Keratinocyte (primary cell): ENCODE measurements at regions not wholly inside any gene's neighbourhood (a gene's known extent, or its start where the extent isn't known, plus 50 kb on each side); places are given as distances from the start of the nearest gene placed in this dataset.

Source experiments
- DNase-seq: peaks from one replicate; pipeline ENCODE4 v3.0.0-alpha.2; 2011; ENCODE audit warnings: low read depth, missing footprints, low spot score
- FAIRE-seq: peaks from 2 replicates; lab custom pipeline; 2011; peaks lifted over from hg19 to GRCh38; lab: Jason Lieb, UNC
- H2AFZ ChIP-seq: 2 replicates; pipeline ENCODE4 v1.6.0; 2012; ENCODE audit warnings: low read length, control low read depth, inconsistent platforms; ENCODE audit not compliant: control insufficient read depth
- H3K27ac ChIP-seq: 2 replicates; pipeline ENCODE4 v1.5.1; 2011; ENCODE audit warnings: low read length; ENCODE audit not compliant: control insufficient read depth, insufficient read depth
- H3K27me3 ChIP-seq: 3 replicates; pipeline ENCODE4 v1.6.0; 2011; ENCODE audit warnings: low read length; ENCODE audit not compliant: control insufficient read depth, insufficient read depth; ENCODE audit errors: extremely low read depth
- H3K36me3 ChIP-seq, 2 experiments: 2 replicates in 1 of 2; 3 replicates in 1 of 2; pipeline ENCODE4 v1.5.1; 2011; ENCODE audit warnings: low read length in 2 of 2, mild to moderate bottlenecking in 1 of 2; ENCODE audit not compliant: control insufficient read depth in 2 of 2, insufficient read depth in 2 of 2; ENCODE audit errors: extremely low read depth in 1 of 2
- H3K4me1 ChIP-seq: 3 replicates; pipeline ENCODE4 v1.5.1; 2011; ENCODE audit warnings: low read length; ENCODE audit not compliant: control insufficient read depth, insufficient read depth; ENCODE audit errors: extremely low read depth
- H3K4me2 ChIP-seq: 3 replicates; pipeline ENCODE4 v1.6.0; 2011; ENCODE audit warnings: low read depth, low read length; ENCODE audit not compliant: control insufficient read depth, insufficient read depth; ENCODE audit errors: extremely low read depth
- H3K4me3 ChIP-seq, 3 experiments: fragments of 200-600 bp in 1 of 3; sonication (generic) in 1 of 3; 2 replicates in 2 of 3; 3 replicates in 1 of 3; pipeline ENCODE4 v1.5.1; 2011 to 2016; ENCODE audit warnings: low read length in 3 of 3, mild to moderate bottlenecking in 3 of 3, control low read depth in 2 of 3, inconsistent platforms in 1 of 3, low read depth in 1 of 3, mixed read lengths in 1 of 3, mixed run types in 1 of 3, moderate library complexity in 1 of 3; ENCODE audit not compliant: control insufficient read depth in 2 of 3, insufficient read depth in 2 of 3; ENCODE audit errors: extremely low read depth in 1 of 3
- H3K79me2 ChIP-seq: 2 replicates; pipeline ENCODE4 v1.6.0; 2012; ENCODE audit warnings: low read length; ENCODE audit not compliant: control insufficient read depth, insufficient read depth
- H3K9ac ChIP-seq: 3 replicates; pipeline ENCODE4 v1.6.0; 2011; ENCODE audit warnings: low read length; ENCODE audit not compliant: control insufficient read depth, insufficient read depth; ENCODE audit errors: extremely low read depth
- H3K9me1 ChIP-seq: 3 replicates; pipeline ENCODE4 v1.6.0; 2011; ENCODE audit warnings: low read length; ENCODE audit not compliant: control insufficient read depth, insufficient read depth; ENCODE audit errors: extremely low read depth
- H3K9me3 ChIP-seq: 2 replicates; pipeline ENCODE4 v1.5.1; 2012; ENCODE audit warnings: low read depth, low read length; ENCODE audit not compliant: control insufficient read depth
- H4K20me1 ChIP-seq: 3 replicates; pipeline ENCODE4 v1.6.0; 2011; ENCODE audit warnings: low read length; ENCODE audit not compliant: control insufficient read depth, insufficient read depth; ENCODE audit errors: extremely low read depth
- CTCF ChIP-seq, 3 experiments: IDR thresholded peaks in 1 of 3; conservative IDR thresholded peaks in 1 of 3; optimal IDR thresholded peaks in 1 of 3; 2 replicates in 2 of 3; 3 replicates in 1 of 3; pipeline versions ENCODE3 to v1.5.1; 2011; ENCODE audit warnings: low read length in 3 of 3, mild to moderate bottlenecking in 3 of 3, moderate library complexity in 2 of 3, control low read depth in 1 of 3, inconsistent platforms in 1 of 3; ENCODE audit not compliant: insufficient read depth in 2 of 3; ENCODE audit errors: extremely low read depth in 1 of 3
- EZH2 ChIP-seq: IDR thresholded peaks from one replicate; pipeline ENCODE4 v1.6.1; 2012; ENCODE audit warnings: inconsistent platforms, mild to moderate bottlenecking, low read length, moderate library complexity
- dilution Hi-C: fragments of 300-500 bp; cut with MboI; formaldehyde crosslinking; loops from one replicate; pipeline ENCODE4 v1.7.0; 2020; ENCODE audit warnings: low sequenced_read_pairs; ENCODE audit not compliant: extremely low pct_ligation_motif_present

GRCh38 chr4:137621056-137621455 is 88.8 kb upstream of the PCDH18 start:
- H3K9me1 ChIP-seq = no peaks in the 10 kb centered on the region
- no peak for TF ChIP-seq EZH2
- no peak for TF ChIP-seq CTCF (optimal IDR thresholded peaks at IDR 0.05 in 1 of 3, IDR thresholded peaks at IDR 0.05 in 1 of 3, conservative IDR thresholded peaks at IDR 0.05 in 1 of 3; ENCODE audit: extremely low read depth in 1 of 3, insufficient read depth in 2 of 3, low read length in 3 of 3)
- no peak overlapping the region for H3K4me3 ChIP-seq
- no peak overlapping the region for H3K9ac ChIP-seq
- H4K20me1 ChIP-seq = no peaks in the 10 kb centered on the region
- no peaks in the 10 kb centered on the region for H3K27me3 ChIP-seq
- no peak overlapping the region for H2AFZ ChIP-seq
- FAIRE-seq (no peak), DNase-seq (no peak)
- dilution Hi-C loops = no loop called here
- H3K36me3 ChIP-seq = no peaks in the 10 kb centered on the region
- H3K4me1 ChIP-seq = no peaks in the 10 kb centered on the region
- H3K79me2 ChIP-seq = no peaks in the 10 kb centered on the region
- H3K27ac ChIP-seq = no peak overlapping the region
- H3K4me2 ChIP-seq = no peak overlapping the region
- H3K9me3 ChIP-seq = no peaks in the 10 kb centered on the region

- Histone ChIP-seq H3K27me3 (no peaks in the 10 kb centered on the region), H3K9ac (no peak overlapping the region), H3K4me2 (no peak overlapping the region), H3K4me3 (no peak overlapping the region), H3K27ac (no peak overlapping the region), H2AFZ (no peak overlapping the region), H4K20me1 (no peaks in the 10 kb centered on the region), H3K79me2 (no peaks in the 10 kb centered on the region), H3K36me3 (no peaks in the 10 kb centered on the region), H3K4me1 (no peaks in the 10 kb centered on the region), H3K9me1 (no peaks in the 10 kb centered on the region), H3K9me3 (no peaks in the 10 kb centered on the region)
- no peak for TF ChIP-seq EZH2
- no peak for TF ChIP-seq CTCF (optimal IDR thresholded peaks at IDR 0.05 in 1 of 3, IDR thresholded peaks at IDR 0.05 in 1 of 3, conservative IDR thresholded peaks at IDR 0.05 in 1 of 3; ENCODE audit: extremely low read depth in 1 of 3, insufficient read depth in 2 of 3, low read length in 3 of 3)
- FAIRE-seq (no peak), DNase-seq (no peak)
- dilution Hi-C loops = no loop called here
Observed at GRCh38 chr4:137614491-137614890, 82.2 kb upstream of the PCDH18 start.
